Skin of body (tissue), 1 donor: ENCODE measurements at regions not wholly inside any gene's neighbourhood (a gene's known extent, or its start where the extent isn't known, plus 50 kb on each side); places are given as distances from the start of the nearest gene placed in this dataset.
"Not testable (repeated sequence)": the region's sequence is repeated elsewhere in the genome, so short reads cannot be mapped to it uniquely, and the experiment has no call there.

Source experiments
- DNase-seq: peaks from one replicate; lab custom pipeline; 2025; lab: John Stamatoyannopoulos, UW

DNA sequence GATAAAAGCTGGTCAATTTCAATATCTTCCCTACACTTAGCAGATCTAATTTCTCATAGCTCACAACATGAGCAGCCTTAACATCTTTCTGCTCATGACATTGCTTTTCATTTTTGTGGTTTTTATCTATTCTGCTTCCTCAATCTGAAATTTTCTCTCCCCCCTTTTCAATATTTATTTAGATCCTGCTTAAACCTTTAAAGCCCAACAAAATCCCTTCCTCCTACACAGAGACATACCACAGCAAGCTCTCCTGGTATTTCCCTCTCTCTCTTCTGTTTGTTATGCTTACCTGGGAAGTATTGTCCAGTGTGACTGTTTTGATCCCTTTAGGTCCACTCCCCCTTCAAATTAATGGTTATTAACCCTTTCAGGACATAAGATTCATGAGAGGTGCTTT, 582.5 kb downstream of the RFPL4B start:
- DNase-seq: no peak

DNA sequence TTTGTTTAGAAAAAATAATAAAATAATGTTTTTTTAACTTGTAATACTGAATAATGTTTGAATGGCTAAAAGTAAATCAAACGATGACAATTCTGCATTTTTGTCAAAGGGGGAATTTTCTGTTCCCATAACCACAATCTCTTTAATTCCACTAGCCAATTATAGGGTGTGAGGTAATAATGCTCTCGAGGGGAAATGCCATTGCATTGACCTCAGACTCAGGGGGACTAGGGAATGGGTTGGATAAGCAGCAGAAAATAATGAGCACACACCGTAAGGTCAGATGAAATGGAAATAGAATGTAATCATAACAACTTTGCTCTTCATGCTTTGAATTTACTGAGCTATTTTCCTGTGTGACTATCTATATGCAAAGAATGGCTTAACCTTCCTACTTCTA, 584.7 kb downstream of the RFPL4B start:
- DNase-seq: peak; percentile 40

- no peak for DNase-seq
These were observed 586.8 kb downstream of the RFPL4B start for GRCh38 chr6:112933947-112934346.

GRCh38 chr6:112934433-112935327, 587.5 kb downstream of the RFPL4B start:
- DNase-seq: no peak

DNA sequence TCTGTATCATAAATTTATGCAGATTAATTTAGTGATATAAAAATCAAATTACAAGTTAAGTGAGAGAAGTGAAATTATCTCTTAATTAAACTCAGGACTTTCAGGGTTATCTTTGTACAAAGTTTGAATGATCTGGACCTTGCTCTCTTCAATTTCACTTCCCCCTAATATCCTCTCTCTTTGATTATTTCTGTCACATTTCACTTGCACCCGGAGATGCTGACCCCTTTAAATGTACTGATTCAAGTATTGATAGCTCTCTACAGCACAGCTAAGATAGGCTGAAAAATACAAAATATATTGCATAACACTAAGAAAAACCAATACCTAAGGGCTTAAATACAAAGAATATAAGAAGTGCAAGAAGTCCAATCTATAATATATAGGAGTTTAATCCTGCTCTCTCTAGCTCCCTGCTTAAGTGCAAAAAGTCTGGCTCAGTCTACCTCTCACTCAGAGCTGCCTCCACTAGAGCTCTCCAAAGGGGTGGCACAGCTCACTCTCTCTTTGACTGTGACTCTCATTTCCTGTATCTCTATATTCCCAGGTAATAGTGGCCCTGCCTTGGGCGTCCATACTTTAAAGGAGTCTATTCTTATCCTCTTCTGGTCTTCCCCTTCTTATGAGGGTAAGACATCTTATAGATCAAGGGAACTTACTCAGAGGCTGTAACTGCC, 588.4 kb downstream of the RFPL4B start:
- no peak for DNase-seq

DNA sequence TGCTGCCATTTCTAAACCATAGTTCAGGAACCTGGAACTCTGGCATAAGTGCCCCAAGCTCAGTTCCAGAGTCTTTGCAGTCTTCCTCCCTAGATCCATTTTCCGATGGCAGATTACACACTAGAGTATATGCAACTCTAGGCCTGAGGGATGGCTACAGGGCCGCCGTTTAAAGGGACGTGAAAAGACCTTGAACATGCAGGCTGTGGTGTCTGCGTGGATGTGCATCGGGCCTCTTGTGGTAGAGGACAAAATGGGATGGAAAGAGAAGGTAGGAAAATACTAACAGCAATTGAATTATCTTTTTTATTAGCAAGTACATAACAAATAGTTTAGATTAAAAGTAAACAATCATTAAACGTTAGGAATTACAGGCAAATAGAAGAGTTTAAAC, 588.9 kb downstream of the RFPL4B start:
- DNase-seq: no peak

DNA sequence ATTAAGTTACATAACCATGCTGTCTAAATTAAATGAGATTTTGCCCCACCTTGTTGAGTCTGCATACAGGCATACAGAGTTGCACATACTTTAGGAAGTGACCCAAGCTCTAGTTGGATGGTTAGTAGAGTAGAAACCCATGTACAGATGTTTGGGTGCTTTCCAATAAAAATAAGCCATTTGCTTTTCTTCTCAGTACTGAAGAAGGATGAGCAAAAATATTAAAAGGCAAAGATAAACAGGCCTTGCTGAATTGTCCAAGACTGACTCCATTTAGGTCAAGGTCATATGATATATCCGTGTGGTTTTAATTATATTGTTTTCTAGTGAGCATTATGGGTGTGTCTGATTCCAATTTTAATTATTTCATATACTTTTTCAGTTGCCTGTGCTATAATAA, 589.4 kb downstream of the RFPL4B start:
- DNase-seq: peak; percentile 87

- not testable (repeated sequence) for DNase-seq
These were observed 590.6 kb downstream of the RFPL4B start for GRCh38 chr6:112937690-112938089.

- DNase-seq: no peak
These were observed 591.5 kb downstream of the RFPL4B start for GRCh38 chr6:112938650-112939049.

GRCh38 chr6:112939563-112939962, 592.4 kb downstream of the RFPL4B start:
- DNase-seq: no peak

DNA sequence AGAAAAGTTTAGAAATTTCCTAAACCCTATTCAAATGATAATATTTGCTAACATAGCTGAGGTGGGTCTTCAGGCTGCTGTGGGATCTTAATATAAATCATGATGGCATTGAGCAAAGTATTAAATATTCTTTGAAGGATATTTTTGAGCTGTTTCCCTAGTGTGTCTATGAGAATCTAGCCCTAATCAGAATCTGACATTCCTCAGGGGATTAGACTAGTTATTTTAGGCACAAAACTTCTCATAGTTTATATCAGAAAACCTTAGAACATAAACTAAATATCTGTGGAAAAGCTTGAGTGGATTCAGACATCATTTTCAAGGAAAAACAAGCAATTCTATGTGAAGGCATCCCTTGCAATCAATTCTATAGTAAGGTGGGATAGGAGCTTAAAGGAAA, 594.5 kb downstream of the RFPL4B start:
- no peak for DNase-seq

GRCh38 chr6:112946051-112946450, 598.9 kb downstream of the RFPL4B start:
- no peak for DNase-seq

- no peak for DNase-seq
These were observed 600.4 kb downstream of the RFPL4B start for GRCh38 chr6:112947507-112947906.

- no peak for DNase-seq
These were observed 604.7 kb downstream of the RFPL4B start for GRCh38 chr6:112951829-112952228.

GRCh38 chr6:112955743-112956142, 608.6 kb downstream of the RFPL4B start:
- not testable (repeated sequence) for DNase-seq

GRCh38 chr6:112956696-112957535, 609.8 kb downstream of the RFPL4B start:
- DNase-seq: peak; percentile 95

DNA sequence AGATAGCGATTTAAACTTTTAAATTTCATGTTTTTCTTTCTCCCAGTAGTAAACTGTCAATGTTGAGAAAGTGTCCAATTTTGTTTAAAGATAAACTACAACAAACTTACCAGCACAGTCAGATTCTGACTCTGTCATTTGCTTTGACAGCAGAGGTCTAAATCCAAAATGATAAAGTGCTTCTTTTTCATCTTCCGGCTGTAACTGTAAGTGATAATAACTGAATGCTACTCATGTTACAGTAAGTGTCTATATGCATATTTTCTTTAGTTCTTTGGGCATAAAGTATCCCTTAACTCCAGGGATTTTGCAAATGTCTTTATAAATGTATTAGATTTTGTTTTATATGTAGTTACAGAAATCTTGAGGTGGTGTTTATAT, 610.4 kb downstream of the RFPL4B start:
- no peak for DNase-seq

GRCh38 chr6:112960130-112960529, 613.0 kb downstream of the RFPL4B start:
- DNase-seq: not testable (repeated sequence)

GRCh38 chr6:112967974-112968373, 620.8 kb downstream of the RFPL4B start:
- no peak for DNase-seq

DNA sequence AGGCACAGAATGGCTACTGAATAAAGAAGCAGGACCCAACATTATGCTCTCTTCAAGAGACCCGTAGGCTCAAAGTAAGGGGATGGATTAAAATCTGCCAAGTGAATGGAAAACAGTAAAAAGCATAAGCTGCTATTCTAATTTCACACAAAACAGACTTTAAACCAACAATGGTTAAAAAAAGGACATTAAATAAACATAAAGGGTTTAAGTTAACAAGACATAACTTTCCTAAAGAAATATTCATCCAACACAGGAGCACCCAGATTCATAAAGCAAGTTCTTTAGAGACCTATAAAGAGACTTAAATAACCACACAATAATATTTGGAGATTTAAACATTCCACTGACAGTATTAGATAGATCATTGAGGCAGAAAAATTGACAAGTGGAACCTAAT, 624.5 kb downstream of the RFPL4B start:
- no peak for DNase-seq

- DNase-seq: not testable (repeated sequence)
These were observed 627.8 kb downstream of the RFPL4B start for GRCh38 chr6:112974931-112975330.

GRCh38 chr6:112976579-112976978, 629.4 kb downstream of the RFPL4B start:
- DNase-seq: not testable (repeated sequence)
